ENCODE measurements at regions not wholly inside any gene's neighbourhood (a gene's known extent, or its start where the extent isn't known, plus 50 kb on each side); places are given as distances from the start of the nearest gene placed in this dataset.

GRCh38 chr2:182636699-182637098 lies 79.4 kb upstream of the DNAJC10 start:
- Histone ChIP-seq H3K27me3 (no peaks in the 10 kb centered on the region), H3K4me3 (no peak overlapping the region), H3K27ac (no peak overlapping the region), H3K36me3 (no peaks in the 10 kb centered on the region), H3K4me1 (no peaks in the 10 kb centered on the region), H3K9me3 (no peaks in the 10 kb centered on the region)
- no peak for DNase-seq (ENCODE audit: low spot score in 2 of 2)
- TF ChIP-seq POLR2AphosphoS5 (IDR thresholded peaks at IDR 0.05) = no peak
- TF ChIP-seq CTCF (IDR thresholded peaks at IDR 0.05) = no peak
- TF ChIP-seq POLR2A (IDR thresholded peaks at IDR 0.05) = no peak
- TF ChIP-seq EP300 (IDR thresholded peaks at IDR 0.05) = no peak
- 50% methylated on average over 5 of the region's 5 CpGs for WGBS

- Histone ChIP-seq H3K27ac (no peak overlapping the region), H3K4me1 (no peaks in the 10 kb centered on the region), H3K36me3 (no peaks in the 10 kb centered on the region), H3K4me3 (no peak overlapping the region), H3K27me3 (no peaks in the 10 kb centered on the region), H3K9me3 (no peaks in the 10 kb centered on the region)
- TF ChIP-seq POLR2A (IDR thresholded peaks at IDR 0.05) = no peak
- TF ChIP-seq CTCF (IDR thresholded peaks at IDR 0.05) = no peak
- TF ChIP-seq POLR2AphosphoS5 (IDR thresholded peaks at IDR 0.05) = no peak
- TF ChIP-seq EP300 (IDR thresholded peaks at IDR 0.05) = no peak
- 93% methylated on average over 2 of the region's 2 CpGs for WGBS
- no peak for DNase-seq (ENCODE audit: low spot score in 2 of 2)
These were observed 77.4 kb upstream of the DNAJC10 start for GRCh38 chr2:182638667-182639066.

- no peaks in the 10 kb centered on the region for H3K9me3 ChIP-seq
- WGBS = 96% methylated on average over 2 of the region's 2 CpGs
- no peaks in the 10 kb centered on the region for H3K36me3 ChIP-seq
- no peak for DNase-seq (ENCODE audit: low spot score in 2 of 2)
- H3K4me3 ChIP-seq = no peak overlapping the region
- H3K27ac ChIP-seq = no peak overlapping the region
- TF ChIP-seq EP300 (IDR thresholded peaks at IDR 0.05) (no peak), CTCF (IDR thresholded peaks at IDR 0.05) (no peak), POLR2A (IDR thresholded peaks at IDR 0.05) (no peak), POLR2AphosphoS5 (IDR thresholded peaks at IDR 0.05) (no peak)
- H3K27me3 ChIP-seq = no peaks in the 10 kb centered on the region
- no peaks in the 10 kb centered on the region for H3K4me1 ChIP-seq
These were observed 76.1 kb upstream of the DNAJC10 start for GRCh38 chr2:182639971-182640370.

GRCh38 chr2:182642328-182642727 lies 73.7 kb upstream of the DNAJC10 start:
- Histone ChIP-seq H3K27ac (no peak overlapping the region), H3K36me3 (no peaks in the 10 kb centered on the region), H3K27me3 (no peaks in the 10 kb centered on the region), H3K4me3 (no peak overlapping the region), H3K4me1 (no peaks in the 10 kb centered on the region), H3K9me3 (no peaks in the 10 kb centered on the region)
- WGBS = 74% methylated on average over 3 of the region's 3 CpGs
- DNase-seq (ENCODE audit: low spot score in 2 of 2) = peak in 1 of 2 donors; percentile 60
- no peak for TF ChIP-seq POLR2AphosphoS5 (IDR thresholded peaks at IDR 0.05)
- no peak for TF ChIP-seq CTCF (IDR thresholded peaks at IDR 0.05)
- no peak for TF ChIP-seq POLR2A (IDR thresholded peaks at IDR 0.05)
- TF ChIP-seq EP300 (IDR thresholded peaks at IDR 0.05) = no peak

- Histone ChIP-seq H3K4me1 (no peaks in the 10 kb centered on the region), H3K36me3 (no peaks in the 10 kb centered on the region), H3K27ac (no peak overlapping the region), H3K4me3 (no peak overlapping the region), H3K9me3 (no peaks in the 10 kb centered on the region), H3K27me3 (no peaks in the 10 kb centered on the region)
- no peak for TF ChIP-seq POLR2AphosphoS5 (IDR thresholded peaks at IDR 0.05)
- no peak for TF ChIP-seq POLR2A (IDR thresholded peaks at IDR 0.05)
- TF ChIP-seq EP300 (IDR thresholded peaks at IDR 0.05) = no peak
- TF ChIP-seq CTCF (IDR thresholded peaks at IDR 0.05) = no peak
- WGBS = 85% methylated on average over 5 of the region's 5 CpGs
- DNase-seq (ENCODE audit: low spot score in 2 of 2) = no peak
These were observed 69.1 kb upstream of the DNAJC10 start for GRCh38 chr2:182646763-182647498.
